Esophagus muscularis mucosa (tissue), 4 donors: ENCODE measurements at regions not wholly inside any gene's neighbourhood (a gene's known extent, or its start where the extent isn't known, plus 50 kb on each side); places are given as distances from the start of the nearest gene placed in this dataset.

Experiments used
- CTCF ChIP-seq, 3 experiments: fragments of 200-600 bp in 2 of 3; fragments of 450-650 bp in 1 of 3; sonication (generic) in 2 of 3; IDR thresholded peaks; one replicate each; pipeline ENCODE4 v1.5.1; 2017 to 2019; ENCODE audit warnings: antibody characterized with exemption in 3 of 3, mild to moderate bottlenecking in 2 of 3, moderate library complexity in 1 of 3
- EP300 ChIP-seq: sonication (generic); formaldehyde crosslinking; IDR thresholded peaks from one replicate; pipeline ENCODE4 v1.6.1; 2017; ENCODE audit warnings: antibody characterized with exemption
- POLR2A ChIP-seq: fragments of 450-650 bp; IDR thresholded peaks from one replicate; pipeline ENCODE4 v1.6.1; 2017; ENCODE audit warnings: antibody characterized with exemption, moderate library complexity, mild to moderate bottlenecking, low read depth

- TF ChIP-seq POLR2A: no peak
- TF ChIP-seq CTCF (IDR thresholded peaks at IDR 0.05): no peak
- TF ChIP-seq EP300: no peak
These were observed 477.5 kb upstream of the EEF2KMT start for GRCh38 chr16:5575121-5575520.
